PC-9 (cell line): ENCODE measurements at regions not wholly inside any gene's neighbourhood (a gene's known extent, or its start where the extent isn't known, plus 50 kb on each side); places are given as distances from the start of the nearest gene placed in this dataset.

ENCODE experiments used
- BruUV-seq: library from RNA; stranded (reverse); fragments of 400-500 nt; replicated peaks from 2 replicates; lab custom pipeline; 2021; lab: Mats Ljungman, UMichigan
- CTCF ChIA-PET: fragments of 300-600 bp; sonication (Branson Sonifier 250); formaldehyde crosslinking; loops from one replicate; lab custom pipeline; 2022; ENCODE audit warnings: antibody characterized with exemption; lab: Charles Lee
- POLR2A ChIA-PET: fragments of 300-600 bp; sonication (Branson Sonifier 250); formaldehyde crosslinking; loops from one replicate; lab custom pipeline; 2022; ENCODE audit warnings: antibody characterized with exemption; ENCODE audit not compliant: unreplicated experiment; lab: Charles Lee
- DNase-seq, 2 experiments: peaks; one replicate each; pipeline versions ENCODE4 v3.0.0 to v3.0.0-alpha.2; 2015 to 2022; ENCODE audit warnings: mixed read lengths in 1 of 2
- H2AFZ ChIP-seq: fragments of 200-600 bp; sonication (generic); 2 replicates; pipeline ENCODE4 v1.8.1; 2017; ENCODE audit warnings: antibody characterized with exemption
- H3F3A ChIP-seq: fragments of 200-600 bp; sonication (generic); 2 replicates; pipeline ENCODE4 v1.8.1; 2017; ENCODE audit warnings: antibody characterized with exemption, mild to moderate bottlenecking, low read depth; ENCODE audit not compliant: insufficient read depth
- H3K27ac ChIP-seq: fragments of 200-600 bp; sonication (generic); 2 replicates; pipeline ENCODE4 v1.6.1; 2016; ENCODE audit warnings: mixed run types
- H3K27me3 ChIP-seq: fragments of 200-600 bp; sonication (generic); 2 replicates; pipeline ENCODE4 v1.6.1; 2016; ENCODE audit warnings: low read depth, mixed run types; ENCODE audit not compliant: insufficient read depth
- H3K36me3 ChIP-seq: fragments of 200-600 bp; sonication (generic); 2 replicates; pipeline ENCODE4 v1.6.1; 2016; ENCODE audit warnings: low read depth, mixed run types
- H3K4me1 ChIP-seq: fragments of 200-600 bp; sonication (generic); replicated peaks from 2 replicates; pipeline ENCODE4 v1.6.1; 2016; ENCODE audit warnings: mixed run types; ENCODE audit not compliant: insufficient read depth
- H3K4me2 ChIP-seq: fragments of 200-600 bp; sonication (generic); 2 replicates; pipeline ENCODE4 v1.6.1; 2017; ENCODE audit warnings: mixed run types
- H3K4me3 ChIP-seq: fragments of 200-600 bp; sonication (generic); 2 replicates; pipeline ENCODE4 v1.6.1; 2016; ENCODE audit warnings: mixed run types
- H3K79me2 ChIP-seq: fragments of 200-600 bp; sonication (generic); 2 replicates; pipeline ENCODE4 v1.6.1; 2017; ENCODE audit warnings: low read depth, mixed run types
- H3K9me2 ChIP-seq: fragments of 200-600 bp; sonication (generic); 2 replicates; pipeline ENCODE4 v1.8.1; 2017; ENCODE audit warnings: mild to moderate bottlenecking; ENCODE audit not compliant: insufficient read depth
- H3K9me3 ChIP-seq: fragments of 200-600 bp; sonication (generic); 2 replicates; pipeline ENCODE4 v1.8.1; 2016; ENCODE audit warnings: low read depth; ENCODE audit not compliant: insufficient read depth
- H4K20me1 ChIP-seq: fragments of 200-600 bp; sonication (generic); 2 replicates; pipeline ENCODE4 v1.8.1; 2017; ENCODE audit not compliant: insufficient read depth
- EZH2 ChIP-seq: fragments of 200-600 bp; sonication (generic); IDR thresholded peaks from 2 replicates; pipeline ENCODE4 v1.8.0; 2017; ENCODE audit warnings: antibody characterized with exemption, low read depth
- intact Hi-C: fragments of 100-400 bp; cut with micrococcal nuclease; formaldehyde crosslinking; loops from one replicate; pipeline ENCODE4 v1.10.0; 2022; ENCODE audit not compliant: unreplicated experiment
- TF ChIP-seq, protein P1 (sequence below): fragments of 200-600 bp; sonication (generic); conservative IDR thresholded peaks from 2 replicates; pipeline ENCODE4 v1.6.1; 2017; ENCODE audit warnings: mixed run types, antibody characterized with exemption, mild to moderate bottlenecking, moderate library complexity

DNA sequence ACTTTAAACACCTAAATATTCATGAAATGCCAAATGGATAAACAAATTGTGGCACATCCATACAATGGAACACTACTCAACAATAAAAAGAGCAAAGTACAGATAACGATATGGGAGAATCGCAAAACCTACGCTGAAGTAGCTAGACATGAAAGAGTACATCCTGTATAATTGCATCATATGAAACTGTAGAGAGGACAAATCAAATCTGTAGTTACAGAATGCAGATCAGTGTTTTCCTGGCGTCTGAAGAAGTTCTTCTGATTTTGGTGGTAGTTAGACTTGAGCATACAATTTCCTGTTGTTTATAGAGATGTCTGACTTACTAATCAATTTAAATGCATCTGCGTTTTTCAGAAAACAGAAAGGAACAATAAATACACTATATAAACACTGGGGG, 394.4 kb downstream of the SOCS6 start:
- no peak overlapping the region for H3K27ac ChIP-seq
- H3K36me3 ChIP-seq: no peaks in the 10 kb centered on the region
- intact Hi-C loops: no loop called here
- H4K20me1 ChIP-seq: no peaks in the 10 kb centered on the region
- no peaks in the 10 kb centered on the region for H3K79me2 ChIP-seq
- H3K27me3 ChIP-seq: no peaks in the 10 kb centered on the region
- no peaks in the 10 kb centered on the region; the same call in 1 of the 2 replicates for H3K9me2 ChIP-seq
- CTCF ChIA-PET: no interaction called here
- no peak overlapping the region for H3K4me2 ChIP-seq
- POLR2A ChIA-PET: no interaction called here
- H3K9me3 ChIP-seq: no peaks in the 10 kb centered on the region
- no peak for TF ChIP-seq EZH2
- TF ChIP-seq, protein P1, sequence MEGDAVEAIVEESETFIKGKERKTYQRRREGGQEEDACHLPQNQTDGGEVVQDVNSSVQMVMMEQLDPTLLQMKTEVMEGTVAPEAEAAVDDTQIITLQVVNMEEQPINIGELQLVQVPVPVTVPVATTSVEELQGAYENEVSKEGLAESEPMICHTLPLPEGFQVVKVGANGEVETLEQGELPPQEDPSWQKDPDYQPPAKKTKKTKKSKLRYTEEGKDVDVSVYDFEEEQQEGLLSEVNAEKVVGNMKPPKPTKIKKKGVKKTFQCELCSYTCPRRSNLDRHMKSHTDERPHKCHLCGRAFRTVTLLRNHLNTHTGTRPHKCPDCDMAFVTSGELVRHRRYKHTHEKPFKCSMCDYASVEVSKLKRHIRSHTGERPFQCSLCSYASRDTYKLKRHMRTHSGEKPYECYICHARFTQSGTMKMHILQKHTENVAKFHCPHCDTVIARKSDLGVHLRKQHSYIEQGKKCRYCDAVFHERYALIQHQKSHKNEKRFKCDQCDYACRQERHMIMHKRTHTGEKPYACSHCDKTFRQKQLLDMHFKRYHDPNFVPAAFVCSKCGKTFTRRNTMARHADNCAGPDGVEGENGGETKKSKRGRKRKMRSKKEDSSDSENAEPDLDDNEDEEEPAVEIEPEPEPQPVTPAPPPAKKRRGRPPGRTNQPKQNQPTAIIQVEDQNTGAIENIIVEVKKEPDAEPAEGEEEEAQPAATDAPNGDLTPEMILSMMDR: no peak
- H3K4me3 ChIP-seq: no peak overlapping the region
- no peaks in the 10 kb centered on the region for H3F3A ChIP-seq
- no peaks in the 10 kb centered on the region for H3K4me1 ChIP-seq
- no peak overlapping the region for H2AFZ ChIP-seq
- BruUV-seq: no TSS peak
- no peak for DNase-seq

DNA sequence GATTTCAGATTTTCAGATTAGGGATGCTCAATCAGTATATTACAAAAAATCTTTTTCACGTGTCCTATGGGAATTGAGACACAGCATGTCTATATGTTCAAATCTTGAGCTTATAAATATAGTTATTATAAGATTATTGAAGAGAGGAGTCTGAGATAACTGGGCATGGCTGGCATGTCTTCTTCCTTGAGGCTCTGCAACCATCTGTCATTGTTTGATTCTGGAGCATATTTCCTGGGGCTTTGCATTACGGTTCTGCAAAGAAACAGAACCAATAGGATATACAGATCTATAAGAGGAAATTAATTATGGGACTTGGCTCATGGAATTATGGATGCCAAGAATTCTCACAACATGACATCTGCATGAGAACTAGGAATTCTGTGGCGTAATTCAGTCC, 386.1 kb downstream of the SOCS6 start:
- no peak overlapping the region for H3K27ac ChIP-seq
- no peak overlapping the region for H2AFZ ChIP-seq
- H4K20me1 ChIP-seq: no peaks in the 10 kb centered on the region
- H3F3A ChIP-seq: no peaks in the 10 kb centered on the region
- no TSS peak for BruUV-seq
- POLR2A ChIA-PET: no interaction called here
- intact Hi-C loops: no loop called here
- H3K4me2 ChIP-seq: no peak overlapping the region
- no peaks in the 10 kb centered on the region for H3K4me1 ChIP-seq
- TF ChIP-seq, protein P1: no peak
- TF ChIP-seq EZH2: no peak
- H3K79me2 ChIP-seq: no peaks in the 10 kb centered on the region
- CTCF ChIA-PET: no interaction called here
- H3K9me2 ChIP-seq: no peaks in the 10 kb centered on the region
- H3K27me3 ChIP-seq: no peaks in the 10 kb centered on the region
- no peaks in the 10 kb centered on the region for H3K36me3 ChIP-seq
- no peak overlapping the region for H3K4me3 ChIP-seq
- no peaks in the 10 kb centered on the region for H3K9me3 ChIP-seq
- no peak for DNase-seq

DNA sequence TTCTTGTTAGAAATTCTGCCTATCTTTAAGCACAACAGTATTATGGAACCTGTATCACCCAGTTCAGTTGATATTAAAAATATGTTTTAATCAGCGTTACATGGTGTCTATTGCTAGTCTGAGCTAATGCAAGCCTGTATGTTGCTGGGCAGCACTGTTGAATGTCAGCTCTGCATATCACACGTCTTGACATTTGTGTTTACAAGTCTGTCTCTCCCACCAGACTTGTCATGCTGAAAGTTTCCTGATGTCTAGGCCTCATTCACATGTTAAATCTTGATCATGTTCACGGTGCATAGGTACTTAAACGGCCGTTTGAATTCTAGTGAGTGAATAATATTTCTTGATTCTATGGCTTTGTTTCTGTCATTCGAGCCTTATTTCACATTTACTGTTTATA, 385.0 kb downstream of the SOCS6 start:
- Histone ChIP-seq H3K4me3 (no peak overlapping the region), H3K27ac (no peak overlapping the region), H3K9me2 (no peaks in the 10 kb centered on the region), H3K79me2 (no peaks in the 10 kb centered on the region), H2AFZ (no peak overlapping the region), H3K27me3 (no peaks in the 10 kb centered on the region), H3F3A (no peaks in the 10 kb centered on the region), H4K20me1 (no peaks in the 10 kb centered on the region), H3K36me3 (no peaks in the 10 kb centered on the region), H3K4me1 (no peaks in the 10 kb centered on the region), H3K9me3 (no peaks in the 10 kb centered on the region), H3K4me2 (no peak overlapping the region)
- intact Hi-C loops: no loop called here
- no peak for DNase-seq
- ChIA-PET CTCF (no interaction called here), POLR2A (no interaction called here)
- BruUV-seq: no TSS peak
- TF ChIP-seq EZH2: no peak
- TF ChIP-seq, protein P1: no peak
